Naive B cell (primary cell): ENCODE measurements at regions not wholly inside any gene's neighbourhood (a gene's known extent, or its start where the extent isn't known, plus 50 kb on each side); places are given as distances from the start of the nearest gene placed in this dataset.
A peak's percentile ranks its signal among the peaks of the same experiment; 100 is the strongest.

Experiments
- ATAC-seq, 2 donors: fragments of 150-1000 bp; cut with Tn5 transposase; 2 replicates each; pipeline ENCODE4 v1.10.0; 2021; ENCODE audit warnings: low read depth in 2 of 2, mild to moderate bottlenecking in 2 of 2, moderate library complexity in 2 of 2
- DNase-seq: peaks from one replicate; pipeline ENCODE4 v3.0.0; 2022
- H3K27ac Mint-ChIP-seq, 6 donors: one replicate each; pipeline ENCODE4 v1.8.0; 2020 to 2022; ENCODE audit warnings: mild to moderate bottlenecking in 6 of 6, mixed read lengths in 6 of 6, moderate library complexity in 5 of 6, inconsistent platforms in 2 of 6
- H3K27me3 Mint-ChIP-seq, 3 donors: one replicate each; pipeline ENCODE4 v1.8.0; 2021 to 2022; ENCODE audit warnings: mixed read lengths in 3 of 3, mild to moderate bottlenecking in 1 of 3
- H3K36me3 Mint-ChIP-seq, 2 donors: one replicate each; pipeline ENCODE4 v1.8.0; 2020 to 2022; ENCODE audit warnings: mixed read lengths in 2 of 2, inconsistent platforms in 1 of 2, mild to moderate bottlenecking in 1 of 2
- H3K4me1 Mint-ChIP-seq, 3 donors: one replicate each; pipeline ENCODE4 v1.8.0; 2020 to 2022; ENCODE audit warnings: mixed read lengths in 3 of 3, inconsistent platforms in 1 of 3, mild to moderate bottlenecking in 1 of 3, moderate library complexity in 1 of 3
- H3K4me3 Mint-ChIP-seq, 8 donors: one replicate each; pipeline ENCODE4 v1.8.0; 2020 to 2022; ENCODE audit warnings: mild to moderate bottlenecking in 8 of 8, mixed read lengths in 8 of 8, moderate library complexity in 8 of 8, inconsistent platforms in 2 of 8
- H3K9me3 Mint-ChIP-seq, 7 donors: one replicate each; pipeline ENCODE4 v1.8.0; 2020 to 2022; ENCODE audit warnings: mixed read lengths in 7 of 7, mild to moderate bottlenecking in 5 of 7, inconsistent platforms in 2 of 7, moderate library complexity in 1 of 7

GRCh38 chr2:12162269-12163247 lies 416.1 kb downstream of the LPIN1 start:
- DNase-seq (no peak), ATAC-seq (no peak)
- Mint-ChIP-seq H3K9me3 (peaks cover 0 to 4% (median 0%) of the 10 kb centered on the region in 7 donors), H3K4me3 (no peak overlapping the region), H3K36me3 (peaks cover 4 to 7% of the 10 kb centered on the region in 2 donors), H3K27ac (peak overlapping the region in 1 of 6 donors; percentile 39), H3K4me1 (peaks cover 4 to 13% (median 11%) of the 10 kb centered on the region in 3 donors), H3K27me3 (no peaks in the 10 kb centered on the region)

- DNase-seq (no peak), ATAC-seq (no peak)
- Mint-ChIP-seq H3K4me3 (no peak overlapping the region), H3K27me3 (no peaks in the 10 kb centered on the region), H3K4me1 (peaks cover 16 to 26% (median 24%) of the 10 kb centered on the region in 3 donors), H3K27ac (no peak overlapping the region), H3K9me3 (peaks cover 0 to 4% (median 0%) of the 10 kb centered on the region in 7 donors), H3K36me3 (peaks cover 4 to 7% of the 10 kb centered on the region in 2 donors)
Observed at GRCh38 chr2:12163866-12164265, 417.4 kb downstream of the LPIN1 start.

DNA sequence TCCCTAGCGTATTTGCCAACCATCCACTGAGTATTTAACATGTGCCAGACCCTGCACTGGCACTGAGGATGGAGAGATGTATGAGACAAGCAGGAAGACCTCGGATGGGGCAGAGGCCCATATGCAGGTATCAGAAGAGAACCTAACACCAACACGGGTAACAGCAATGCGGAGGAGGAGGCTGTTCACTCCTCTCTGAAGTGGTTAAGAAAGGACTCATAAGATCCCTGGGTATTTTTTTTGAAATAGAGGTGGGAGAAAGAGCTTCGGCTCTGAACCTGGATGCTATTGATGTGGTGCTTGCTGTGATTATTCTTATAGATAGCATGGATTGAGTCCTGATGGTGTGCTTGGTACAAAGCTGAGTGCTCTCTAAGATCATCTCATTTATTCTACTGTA lies 418.3 kb downstream of the LPIN1 start:
- ATAC-seq (no peak), DNase-seq (no peak)
- H3K4me3 Mint-ChIP-seq = no peak overlapping the region
- H3K36me3 Mint-ChIP-seq = peaks cover 4 to 7% of the 10 kb centered on the region in 2 donors
- no peak overlapping the region for H3K27ac Mint-ChIP-seq
- peaks cover 24 to 34% (median 33%) of the 10 kb centered on the region in 3 donors for H3K4me1 Mint-ChIP-seq
- no peaks in the 10 kb centered on the region for H3K27me3 Mint-ChIP-seq
- peaks cover 0 to 4% (median 0%) of the 10 kb centered on the region in 7 donors for H3K9me3 Mint-ChIP-seq

- DNase-seq (no peak), ATAC-seq (no peak)
- Mint-ChIP-seq H3K36me3 (peaks cover 4 to 7% of the 10 kb centered on the region in 2 donors), H3K27ac (no peak overlapping the region), H3K4me1 (peaks cover 36 to 47% (median 40%) of the 10 kb centered on the region in 3 donors), H3K4me3 (peak overlapping the region in 4 of 8 donors; percentile 2 to 43 (median 18)), H3K27me3 (no peaks in the 10 kb centered on the region), H3K9me3 (peaks cover 0 to 4% (median 0%) of the 10 kb centered on the region in 7 donors)
Observed at GRCh38 chr2:12167525-12168317, 421.3 kb downstream of the LPIN1 start.

DNA sequence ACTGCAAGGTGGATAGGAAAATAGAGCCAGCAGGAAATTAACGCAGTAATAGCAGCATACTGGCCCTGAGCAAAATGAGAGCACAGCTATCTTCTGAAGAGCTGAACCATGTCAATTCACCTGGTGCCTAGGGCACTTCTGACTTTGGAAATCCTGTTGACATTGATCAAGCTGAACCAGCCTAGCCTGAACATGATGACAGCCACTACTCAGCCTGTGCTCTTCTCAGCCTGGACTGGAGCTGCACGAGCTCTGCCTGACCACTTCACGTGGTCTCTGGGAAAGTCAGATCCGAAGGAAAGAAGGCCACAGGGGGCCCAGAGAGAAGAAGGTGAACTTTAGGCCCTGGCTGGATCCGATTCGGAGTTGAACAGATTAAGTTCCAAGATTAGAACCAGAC lies 421.9 kb downstream of the LPIN1 start:
- peaks cover 40 to 50% (median 45%) of the 10 kb centered on the region in 3 donors for H3K4me1 Mint-ChIP-seq
- peaks cover 0 to 4% (median 0%) of the 10 kb centered on the region in 7 donors for H3K9me3 Mint-ChIP-seq
- peak overlapping the region in 1 of 6 donors; percentile 90 for H3K27ac Mint-ChIP-seq
- peaks cover 4 to 7% of the 10 kb centered on the region in 2 donors for H3K36me3 Mint-ChIP-seq
- ATAC-seq (no peak), DNase-seq (no peak)
- H3K4me3 Mint-ChIP-seq = peak overlapping the region in 2 of 8 donors; percentile 55 to 69
- H3K27me3 Mint-ChIP-seq = no peaks in the 10 kb centered on the region

- no peak for DNase-seq
- H3K27ac Mint-ChIP-seq = peak overlapping the region in 1 of 6 donors; percentile 90
- H3K4me3 Mint-ChIP-seq = peak overlapping the region in 5 of 8 donors; percentile 9 to 69 (median 55)
- ATAC-seq = peak; percentile 34 to 41
- H3K27me3 Mint-ChIP-seq = no peaks in the 10 kb centered on the region
- H3K36me3 Mint-ChIP-seq = peaks cover 4 to 7% of the 10 kb centered on the region in 2 donors
- peaks cover 37 to 54% (median 47%) of the 10 kb centered on the region in 3 donors for H3K4me1 Mint-ChIP-seq
- peaks cover 0 to 4% (median 0%) of the 10 kb centered on the region in 7 donors for H3K9me3 Mint-ChIP-seq
Observed at GRCh38 chr2:12168791-12169388, 422.5 kb downstream of the LPIN1 start.

GRCh38 chr2:12169721-12170120 lies 423.3 kb downstream of the LPIN1 start:
- Mint-ChIP-seq H3K27ac (peak overlapping the region in 2 of 6 donors; percentile 31 to 79), H3K27me3 (no peaks in the 10 kb centered on the region), H3K4me1 (peaks cover 34 to 58% (median 47%) of the 10 kb centered on the region in 3 donors), H3K4me3 (peak overlapping the region in 5 of 8 donors; percentile 23 to 68 (median 55)), H3K36me3 (peaks cover 4 to 7% of the 10 kb centered on the region in 2 donors), H3K9me3 (peaks cover 0 to 4% (median 0%) of the 10 kb centered on the region in 7 donors)
- DNase-seq (no peak), ATAC-seq (peak in 1 of 2 donors; percentile 40)

DNA sequence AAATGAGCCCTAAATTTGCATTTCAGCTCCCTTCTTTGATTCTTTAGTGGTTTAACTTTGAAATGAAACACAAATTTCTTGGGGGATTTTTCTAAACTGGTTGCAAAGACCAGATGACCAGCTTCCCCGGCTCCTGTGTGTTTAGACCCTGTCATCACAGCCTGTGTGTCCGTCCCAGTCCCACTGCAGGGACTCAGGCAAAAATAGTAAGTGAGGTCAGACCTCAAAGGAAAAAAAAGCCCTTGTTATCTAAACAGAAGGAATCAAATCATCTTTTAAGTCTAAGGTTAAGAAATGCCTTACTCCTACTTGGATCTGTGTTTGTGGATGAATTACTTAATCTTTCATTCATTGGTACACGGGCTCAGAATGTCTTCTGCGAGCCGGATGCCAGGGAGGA lies 423.7 kb downstream of the LPIN1 start:
- ATAC-seq (no peak), DNase-seq (no peak)
- Mint-ChIP-seq H3K9me3 (peaks cover 0 to 4% (median 0%) of the 10 kb centered on the region in 7 donors), H3K27ac (peak overlapping the region in 2 of 6 donors; percentile 13 to 39), H3K4me1 (peaks cover 34 to 61% (median 47%) of the 10 kb centered on the region in 3 donors), H3K36me3 (peaks cover 4 to 7% of the 10 kb centered on the region in 2 donors), H3K4me3 (peak overlapping the region in 2 of 8 donors; percentile 37 to 59), H3K27me3 (no peaks in the 10 kb centered on the region)

DNA sequence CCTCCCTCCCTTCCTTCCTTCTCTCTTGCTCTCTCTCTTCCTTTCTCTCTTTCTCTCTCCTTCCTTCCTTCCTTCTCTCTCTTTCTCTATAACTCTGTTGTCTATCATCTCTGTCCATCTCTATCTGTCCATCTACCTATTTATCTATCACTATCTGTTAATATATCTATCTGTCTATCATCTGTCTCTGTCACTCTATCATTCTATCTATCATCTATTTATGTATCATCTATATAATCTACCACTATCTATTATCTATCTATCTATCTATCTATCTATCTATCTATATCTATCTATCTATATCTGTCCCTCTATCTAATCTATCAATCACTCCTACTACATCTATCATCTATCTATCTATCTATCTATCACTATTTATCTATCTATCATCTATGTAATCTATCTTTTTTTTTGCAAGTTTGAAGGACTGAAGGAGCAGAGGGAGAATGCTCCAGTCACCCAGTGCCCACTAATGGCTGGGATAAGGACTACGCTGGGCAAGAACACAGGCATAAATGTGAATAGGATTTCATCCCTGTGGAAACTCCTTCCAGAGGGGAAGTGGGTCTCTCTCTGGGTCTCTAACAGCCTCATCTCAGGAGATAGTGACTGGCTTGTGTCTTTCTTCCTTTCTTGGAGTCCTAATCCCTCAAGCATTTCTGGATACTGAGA lies 427.0 kb downstream of the LPIN1 start:
- H3K36me3 Mint-ChIP-seq = peaks cover 4 to 7% of the 10 kb centered on the region in 2 donors
- no peaks in the 10 kb centered on the region for H3K27me3 Mint-ChIP-seq
- DNase-seq = no peak
- no peak for ATAC-seq
- peaks cover 0 to 4% (median 0%) of the 10 kb centered on the region in 7 donors for H3K9me3 Mint-ChIP-seq
- no peak overlapping the region for H3K4me3 Mint-ChIP-seq
- peaks cover 48 to 84% (median 70%) of the 10 kb centered on the region in 3 donors for H3K4me1 Mint-ChIP-seq
- peak overlapping the region; percentile 3 to 64 (median 8) for H3K27ac Mint-ChIP-seq

- Mint-ChIP-seq H3K27ac (peak overlapping the region in 1 of 6 donors; percentile 9), H3K4me3 (no peak overlapping the region), H3K4me1 (peaks cover 43 to 84% (median 64%) of the 10 kb centered on the region in 3 donors), H3K36me3 (peaks cover 4 to 7% of the 10 kb centered on the region in 2 donors), H3K9me3 (peaks cover 0 to 4% (median 0%) of the 10 kb centered on the region in 7 donors), H3K27me3 (no peaks in the 10 kb centered on the region)
- no peak for ATAC-seq
- DNase-seq = no peak
Observed at GRCh38 chr2:12173943-12174340, 427.5 kb downstream of the LPIN1 start.

- no peak overlapping the region for H3K4me3 Mint-ChIP-seq
- DNase-seq = no peak
- no peaks in the 10 kb centered on the region for H3K27me3 Mint-ChIP-seq
- H3K4me1 Mint-ChIP-seq = peaks cover 33 to 77% (median 51%) of the 10 kb centered on the region in 3 donors
- H3K27ac Mint-ChIP-seq = peak overlapping the region in 1 of 6 donors; percentile 50
- H3K36me3 Mint-ChIP-seq = peaks cover 4 to 7% of the 10 kb centered on the region in 2 donors
- no peak for ATAC-seq
- peaks cover 0 to 4% (median 0%) of the 10 kb centered on the region in 7 donors for H3K9me3 Mint-ChIP-seq
Observed at GRCh38 chr2:12175323-12175722, 428.9 kb downstream of the LPIN1 start.
